ENCODE measurements at regions not wholly inside any gene's neighbourhood (a gene's known extent, or its start where the extent isn't known, plus 50 kb on each side); places are given as distances from the start of the nearest gene placed in this dataset.

GRCh38 chr15:96703794-96704550 lies 373.5 kb downstream of the NR2F2 start:
- peaks cover 5% of the 10 kb centered on the region for H3K27me3 ChIP-seq
- TF ChIP-seq, protein P1, sequence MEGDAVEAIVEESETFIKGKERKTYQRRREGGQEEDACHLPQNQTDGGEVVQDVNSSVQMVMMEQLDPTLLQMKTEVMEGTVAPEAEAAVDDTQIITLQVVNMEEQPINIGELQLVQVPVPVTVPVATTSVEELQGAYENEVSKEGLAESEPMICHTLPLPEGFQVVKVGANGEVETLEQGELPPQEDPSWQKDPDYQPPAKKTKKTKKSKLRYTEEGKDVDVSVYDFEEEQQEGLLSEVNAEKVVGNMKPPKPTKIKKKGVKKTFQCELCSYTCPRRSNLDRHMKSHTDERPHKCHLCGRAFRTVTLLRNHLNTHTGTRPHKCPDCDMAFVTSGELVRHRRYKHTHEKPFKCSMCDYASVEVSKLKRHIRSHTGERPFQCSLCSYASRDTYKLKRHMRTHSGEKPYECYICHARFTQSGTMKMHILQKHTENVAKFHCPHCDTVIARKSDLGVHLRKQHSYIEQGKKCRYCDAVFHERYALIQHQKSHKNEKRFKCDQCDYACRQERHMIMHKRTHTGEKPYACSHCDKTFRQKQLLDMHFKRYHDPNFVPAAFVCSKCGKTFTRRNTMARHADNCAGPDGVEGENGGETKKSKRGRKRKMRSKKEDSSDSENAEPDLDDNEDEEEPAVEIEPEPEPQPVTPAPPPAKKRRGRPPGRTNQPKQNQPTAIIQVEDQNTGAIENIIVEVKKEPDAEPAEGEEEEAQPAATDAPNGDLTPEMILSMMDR (IDR thresholded peaks at IDR 0.05): no peak
- no peaks in the 10 kb centered on the region for H3K9me3 ChIP-seq (replicated peaks in 1 of 3)
- no peak overlapping the region for H3K27ac ChIP-seq
- no peaks in the 10 kb centered on the region for H3K4me1 ChIP-seq (replicated peaks in 1 of 2)
- no peaks in the 10 kb centered on the region for H3K36me3 ChIP-seq (replicated peaks in 1 of 2)
- H3K4me3 ChIP-seq: no peak overlapping the region
- DNase-seq: no peak
- intact Hi-C loops (cut with DNase I): no loop called here
- WGBS, 4 donors: 65 to 77% (median 71%) methylated on average over 5 of the region's 5 CpGs

GRCh38 chr15:96716075-96716474 lies 385.6 kb downstream of the NR2F2 start:
- Histone ChIP-seq H3K4me3 (no peak overlapping the region), H3K36me3 (replicated peaks in 1 of 2) (no peaks in the 10 kb centered on the region), H3K4me1 (replicated peaks in 1 of 2) (no peaks in the 10 kb centered on the region), H3K27me3 (peaks cover 3% of the 10 kb centered on the region), H3K27ac (no peak overlapping the region), H3K9me3 (replicated peaks in 1 of 3) (no peaks in the 10 kb centered on the region)
- no peak for DNase-seq
- TF ChIP-seq POLR2A (IDR thresholded peaks at IDR 0.05): no peak
- TF ChIP-seq, protein P1 (IDR thresholded peaks at IDR 0.05): no peak
- WGBS, 4 donors: 40 to 58% (median 55%) methylated on average over 6 of the region's 6 CpGs
- intact Hi-C loops (cut with DNase I): no loop called here

DNA sequence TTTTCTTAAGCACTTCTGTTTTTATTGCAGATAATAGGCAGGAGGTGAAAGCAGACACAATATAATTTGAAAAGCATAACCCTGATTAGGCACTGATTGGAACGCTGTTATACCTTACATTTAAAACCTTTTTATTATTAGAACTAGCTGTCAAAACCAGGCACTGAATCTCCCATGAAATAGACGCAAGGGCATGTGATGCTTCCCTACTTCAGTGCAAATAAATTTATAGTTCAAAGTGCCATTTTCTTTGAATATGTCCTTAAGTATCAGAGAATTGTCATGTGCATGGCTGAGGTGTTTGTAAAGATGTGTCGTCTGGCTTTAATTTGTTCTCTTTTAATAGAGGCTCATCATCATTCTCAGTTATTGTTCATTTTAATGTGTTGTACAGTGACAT lies 386.0 kb downstream of the NR2F2 start:
- intact Hi-C loops (cut with DNase I): no loop called here
- no peak overlapping the region for H3K27ac ChIP-seq
- 69 to 79% (median 75%) methylated on average over 3 of the region's 3 CpGs for WGBS, 4 donors
- no peaks in the 10 kb centered on the region for H3K9me3 ChIP-seq (replicated peaks in 1 of 3)
- H3K36me3 ChIP-seq (replicated peaks in 1 of 2): no peaks in the 10 kb centered on the region
- TF ChIP-seq, protein P1 (IDR thresholded peaks at IDR 0.05): no peak
- TF ChIP-seq POLR2A (IDR thresholded peaks at IDR 0.05): no peak
- H3K4me3 ChIP-seq: no peak overlapping the region
- no peak for DNase-seq
- H3K4me1 ChIP-seq (replicated peaks in 1 of 2): no peaks in the 10 kb centered on the region
- peaks cover 3% of the 10 kb centered on the region for H3K27me3 ChIP-seq

- H3K4me1 ChIP-seq (replicated peaks in 1 of 2): no peaks in the 10 kb centered on the region
- no peaks in the 10 kb centered on the region for H3K9me3 ChIP-seq (replicated peaks in 1 of 3)
- no peak overlapping the region for H3K4me3 ChIP-seq
- H3K36me3 ChIP-seq (replicated peaks in 1 of 2): no peaks in the 10 kb centered on the region
- intact Hi-C loops (cut with DNase I): no loop called here
- H3K27ac ChIP-seq: no peak overlapping the region
- H3K27me3 ChIP-seq: no peaks in the 10 kb centered on the region
- DNase-seq: no peak
- WGBS, 4 donors: 61 to 90% (median 71%) methylated on average over 8 of the region's 8 CpGs
- TF ChIP-seq, protein P1 (IDR thresholded peaks at IDR 0.05): no peak
- no peak for TF ChIP-seq POLR2A (IDR thresholded peaks at IDR 0.05)
Measured at GRCh38 chr15:96720251-96720650, 389.8 kb downstream of the NR2F2 start.
